ENCODE measurements at regions not wholly inside any gene's neighbourhood (a gene's known extent, or its start where the extent isn't known, plus 50 kb on each side); places are given as distances from the start of the nearest gene placed in this dataset.

GRCh38 chr10:78188446-78188845, 154.8 kb downstream of the RPS24 start:
- no peak for DNase-seq

DNA sequence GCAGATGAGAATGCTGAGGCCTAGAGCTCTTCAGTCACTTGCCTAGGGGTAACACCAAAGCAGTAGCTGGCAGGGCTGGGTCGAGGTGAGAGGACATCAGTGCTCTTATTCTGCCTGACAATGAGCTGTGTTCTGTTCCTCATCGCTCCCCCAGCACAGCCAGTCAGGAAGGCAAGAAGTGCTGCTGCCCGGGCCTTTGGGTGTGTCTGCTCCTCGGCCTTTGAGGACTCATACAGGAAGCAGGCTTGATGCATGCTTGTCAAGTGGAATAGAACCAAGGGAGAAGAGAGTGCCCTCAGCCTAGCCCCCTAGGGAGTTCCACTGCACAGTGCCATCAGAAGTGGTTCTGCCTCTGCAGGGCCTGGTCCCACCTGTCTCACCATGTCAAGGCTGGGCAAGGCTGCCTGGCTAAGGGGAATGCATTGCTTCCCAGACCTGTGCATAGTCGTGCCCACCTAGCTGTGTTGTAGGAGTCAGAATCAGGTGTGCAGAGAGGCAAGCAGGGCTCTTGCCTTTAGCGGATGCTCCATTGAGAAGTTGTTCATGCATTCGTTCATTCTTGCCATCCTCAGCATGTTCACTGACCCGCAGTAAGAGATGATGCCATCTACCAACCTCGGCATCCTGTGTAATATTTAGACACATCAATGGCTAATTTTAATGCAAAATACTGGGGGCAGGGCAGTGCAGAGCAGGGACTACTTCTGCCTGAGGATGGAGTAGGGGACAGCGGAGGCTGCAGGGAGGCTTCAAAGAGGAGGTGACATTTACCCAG, 156.6 kb downstream of the RPS24 start:
- no peak for DNase-seq

- no peak for DNase-seq
Observed at GRCh38 chr10:78191301-78191700, 157.6 kb downstream of the RPS24 start.

GRCh38 chr10:78193189-78193588, 159.5 kb downstream of the RPS24 start:
- no peak for DNase-seq

GRCh38 chr10:78194050-78194449, 160.4 kb downstream of the RPS24 start:
- no peak for DNase-seq

DNA sequence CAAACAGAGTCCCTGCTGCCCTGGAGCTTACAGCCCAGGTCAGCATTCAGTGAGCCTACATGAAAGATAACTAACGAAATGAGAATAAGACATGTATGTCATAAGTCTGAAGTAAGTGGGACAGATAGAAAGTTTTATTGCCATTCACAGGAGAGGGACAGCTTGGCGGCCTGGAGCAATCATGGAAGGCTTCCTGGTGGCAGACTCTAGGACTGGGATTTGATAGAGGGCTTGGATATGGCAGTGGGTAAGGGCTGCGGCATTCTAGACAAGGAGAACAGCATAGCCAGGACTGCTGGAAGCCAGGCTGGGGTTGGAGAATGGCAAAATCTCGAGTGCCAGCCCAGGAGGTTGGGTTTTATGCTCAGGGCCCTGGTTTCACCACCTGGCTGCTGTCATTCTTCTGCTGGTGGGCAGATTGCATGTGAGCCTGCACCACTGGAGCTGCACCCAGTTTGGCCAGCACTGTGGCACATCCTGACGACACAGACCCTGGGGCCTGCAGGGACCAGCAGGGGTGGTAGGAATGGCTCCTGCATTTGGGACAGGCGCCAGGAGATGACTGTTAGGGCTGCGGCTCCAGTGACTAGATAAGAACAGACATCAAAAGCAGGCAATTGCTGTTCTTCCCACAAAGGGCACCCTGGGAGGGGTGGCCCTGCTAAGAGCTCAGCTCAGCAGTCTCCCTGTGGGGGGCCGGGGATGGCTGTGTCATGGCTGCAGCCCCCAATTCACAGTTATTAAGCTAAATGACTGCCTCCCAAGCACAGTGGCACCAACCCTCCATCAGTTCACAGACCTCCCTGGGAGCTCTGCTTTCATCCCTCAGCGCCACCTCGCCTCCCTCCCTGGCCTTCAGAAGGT, 161.1 kb downstream of the RPS24 start:
- DNase-seq: no peak

- DNase-seq: no peak
Observed at GRCh38 chr10:78196396-78196795, 162.7 kb downstream of the RPS24 start.

DNA sequence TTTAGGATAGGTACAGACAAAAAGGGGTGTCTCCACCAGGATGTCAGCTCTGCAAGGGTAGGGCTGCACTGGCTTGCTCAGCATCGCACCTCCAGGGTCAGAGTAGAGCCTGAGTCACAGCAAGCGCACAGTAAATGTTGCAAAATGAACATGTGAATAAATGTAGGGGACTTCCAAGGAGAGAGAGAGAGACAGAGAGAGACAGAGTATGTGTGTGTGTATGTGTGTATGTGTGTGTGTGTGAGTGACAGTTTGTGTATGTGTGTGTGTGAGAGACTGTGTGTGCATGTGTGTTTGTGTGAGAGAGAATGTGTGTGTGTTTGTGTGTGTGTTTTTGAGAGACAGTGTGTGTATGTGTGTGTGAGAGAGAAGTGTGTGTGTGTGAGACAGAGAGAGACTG, 163.3 kb downstream of the RPS24 start:
- no peak for DNase-seq

DNA sequence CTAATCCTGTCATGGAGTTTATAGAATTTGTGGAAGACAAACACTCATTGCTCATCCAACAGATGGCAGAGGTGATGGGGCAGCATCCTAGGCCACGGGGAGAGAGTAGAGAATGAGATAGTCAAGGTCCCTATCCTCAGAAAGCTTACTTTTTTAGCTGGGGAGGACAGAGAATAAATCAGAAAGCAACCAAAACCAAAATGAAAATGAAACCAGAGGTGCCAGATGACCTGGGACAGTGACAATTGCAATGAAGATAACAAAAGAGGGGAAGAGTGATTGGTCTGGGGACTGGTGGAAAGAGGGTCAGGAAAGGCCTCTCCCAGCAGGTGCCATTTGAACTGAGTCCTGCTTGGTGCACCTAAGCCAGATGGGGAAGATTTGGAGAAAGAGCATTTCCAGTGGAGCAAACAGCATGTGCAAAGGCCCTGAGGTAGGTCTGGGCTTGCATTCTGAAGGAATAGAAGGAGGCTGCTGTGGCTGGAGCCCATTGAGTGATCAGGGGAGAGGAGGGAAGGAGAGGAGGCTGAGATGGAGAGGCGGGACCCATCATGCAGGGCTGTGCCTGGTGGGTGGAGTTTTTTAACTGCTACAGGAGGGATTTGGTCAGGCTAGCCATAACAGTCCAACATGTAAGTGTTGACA, 164.1 kb downstream of the RPS24 start:
- no peak for DNase-seq

DNA sequence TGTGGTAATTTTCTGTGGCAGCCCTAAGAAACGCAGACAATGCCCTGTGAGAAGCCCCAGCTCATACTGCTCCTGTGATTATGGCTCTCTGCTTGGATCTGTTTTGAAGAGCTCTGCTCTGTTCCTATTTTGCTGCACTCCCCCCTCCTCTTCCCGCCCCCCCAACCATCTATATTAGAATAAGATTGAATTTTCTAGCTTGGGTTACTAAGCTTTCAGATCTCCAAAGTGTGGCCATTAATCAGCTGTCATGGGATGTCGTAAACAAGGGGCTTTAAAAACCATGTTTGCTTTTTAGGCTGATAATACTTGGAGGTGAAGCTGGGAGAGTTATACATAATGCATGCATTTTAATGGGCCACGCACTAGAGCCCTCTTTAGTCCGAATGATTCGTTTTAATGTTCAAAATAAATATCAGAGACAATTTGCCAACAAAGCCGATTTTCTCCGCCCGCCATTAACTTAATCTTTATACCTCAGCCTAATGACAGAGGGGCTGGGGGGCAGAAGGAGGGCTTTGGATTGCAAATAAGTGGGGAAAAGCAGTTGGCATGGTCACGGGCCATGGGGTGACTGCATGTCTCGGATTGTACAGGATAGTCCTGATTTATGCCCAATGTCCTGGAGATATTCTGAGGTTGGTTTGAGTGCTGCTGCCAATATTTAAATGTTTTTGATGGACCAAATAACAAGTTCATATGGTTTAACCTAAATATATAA, 165.5 kb downstream of the RPS24 start:
- no peak for DNase-seq

- no peak for DNase-seq
Observed at GRCh38 chr10:78199759-78200158, 166.1 kb downstream of the RPS24 start.

GRCh38 chr10:78200686-78201085, 167.0 kb downstream of the RPS24 start:
- no peak for DNase-seq

GRCh38 chr10:78202386-78202785, 168.7 kb downstream of the RPS24 start:
- DNase-seq: no peak

DNA sequence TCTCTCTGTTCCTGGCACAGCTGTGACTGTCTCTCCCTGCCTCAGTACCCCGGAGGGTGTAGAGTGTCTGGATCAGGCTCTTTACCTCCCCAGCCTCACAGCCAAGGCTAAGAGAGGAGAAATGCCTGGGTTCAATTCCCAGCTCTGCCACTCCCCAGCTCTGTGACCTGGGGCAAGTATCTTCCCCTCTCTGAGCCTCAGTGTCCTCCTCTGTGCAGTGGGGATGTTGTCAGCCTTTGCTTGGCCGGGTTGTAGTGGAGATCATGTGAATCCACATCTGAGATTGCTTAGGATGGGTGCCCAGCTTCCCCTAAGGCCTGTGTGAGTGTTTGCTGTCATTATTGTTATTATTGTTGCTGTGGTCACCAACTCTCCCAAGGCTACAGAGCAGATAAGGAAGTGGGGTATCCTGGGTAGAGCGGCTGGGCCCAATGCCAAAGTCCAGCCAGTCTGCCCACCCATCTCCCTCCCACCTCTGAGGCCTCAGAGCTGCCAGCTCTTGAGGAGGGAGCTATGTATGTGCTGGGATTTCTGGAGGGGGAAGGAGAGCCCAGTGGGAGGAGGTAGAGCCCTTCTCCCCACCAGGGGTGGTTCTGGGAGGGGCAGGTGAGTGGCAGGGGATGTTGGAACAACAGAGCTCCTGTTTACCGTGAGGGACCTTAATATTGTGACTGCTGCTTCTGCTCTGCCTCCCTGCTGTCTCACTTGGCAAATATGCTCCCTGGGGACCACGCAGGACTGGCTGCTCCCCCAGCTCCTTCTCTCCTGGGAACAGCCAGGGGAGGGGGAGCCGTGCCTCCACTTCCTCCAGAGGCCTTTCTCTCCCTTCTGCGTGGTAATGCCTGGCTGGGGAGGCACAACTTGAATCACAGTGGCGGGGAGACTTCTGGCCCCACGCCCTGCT, 170.5 kb downstream of the RPS24 start:
- peak; percentile 37 for DNase-seq

- no peak for DNase-seq
Observed at GRCh38 chr10:78205457-78206016, 171.9 kb downstream of the RPS24 start.

DNA sequence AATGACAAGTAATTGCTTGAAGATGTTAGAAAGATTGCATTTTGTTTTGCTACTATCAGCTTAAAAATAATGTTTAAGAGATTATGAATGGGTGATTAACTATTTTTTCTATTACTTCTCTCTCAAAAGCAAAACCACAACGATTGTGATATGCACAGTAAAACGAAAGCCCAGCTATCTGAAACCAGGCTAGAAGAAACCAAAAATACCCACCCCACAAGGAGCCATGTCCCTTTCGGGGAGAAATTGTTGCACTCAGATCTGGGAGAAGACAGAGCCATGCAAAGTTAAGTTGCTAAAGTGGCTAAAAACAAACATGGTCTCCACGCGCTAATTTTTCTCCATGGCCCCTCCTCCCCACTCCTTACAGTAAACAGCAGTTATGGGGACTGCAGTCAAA, 173.6 kb downstream of the RPS24 start:
- no peak for DNase-seq

DNA sequence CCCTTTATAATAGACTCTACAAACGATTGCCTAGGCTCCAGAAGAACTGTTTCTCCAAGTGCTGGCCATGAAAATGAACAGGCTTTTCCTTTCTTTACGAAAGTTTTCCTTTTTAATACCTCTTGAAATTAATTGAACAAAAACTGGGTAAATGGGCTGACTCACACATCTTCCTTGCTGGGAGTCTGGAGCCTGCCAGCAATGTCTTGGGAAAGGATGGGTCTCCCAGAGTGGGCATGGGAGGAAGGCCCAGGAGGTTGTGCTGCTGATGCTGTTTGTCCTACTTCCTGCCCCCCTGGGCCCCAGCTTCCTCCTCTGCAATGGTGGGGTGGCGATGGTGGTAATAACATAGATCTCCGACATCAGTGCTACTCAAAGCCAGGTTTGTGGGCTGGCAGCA, 174.1 kb downstream of the RPS24 start:
- DNase-seq: no peak

DNA sequence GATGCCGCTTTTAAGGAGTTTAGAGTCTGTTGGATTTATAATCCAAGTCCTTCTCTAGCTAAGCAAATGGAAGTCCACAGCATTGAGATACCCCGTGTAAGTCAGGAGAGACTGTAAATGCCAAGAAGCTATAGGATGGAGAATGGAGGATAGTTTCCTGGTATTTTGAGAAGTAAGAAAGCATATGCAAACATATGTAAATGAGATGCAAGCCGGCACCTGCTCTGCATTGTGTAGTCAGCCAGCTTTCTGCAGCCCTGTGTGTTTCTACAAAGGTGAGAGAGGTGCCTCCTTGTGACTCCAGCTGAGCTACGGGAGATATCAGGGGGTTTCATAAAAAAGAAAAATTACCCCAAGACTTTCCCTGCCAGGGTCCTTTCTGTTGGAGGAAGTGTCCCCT, 176.3 kb downstream of the RPS24 start:
- DNase-seq: peak; percentile 86

- DNase-seq: no peak
Observed at GRCh38 chr10:78210548-78210947, 176.9 kb downstream of the RPS24 start.

- no peak for DNase-seq
Observed at GRCh38 chr10:78210976-78211375, 177.3 kb downstream of the RPS24 start.

DNA sequence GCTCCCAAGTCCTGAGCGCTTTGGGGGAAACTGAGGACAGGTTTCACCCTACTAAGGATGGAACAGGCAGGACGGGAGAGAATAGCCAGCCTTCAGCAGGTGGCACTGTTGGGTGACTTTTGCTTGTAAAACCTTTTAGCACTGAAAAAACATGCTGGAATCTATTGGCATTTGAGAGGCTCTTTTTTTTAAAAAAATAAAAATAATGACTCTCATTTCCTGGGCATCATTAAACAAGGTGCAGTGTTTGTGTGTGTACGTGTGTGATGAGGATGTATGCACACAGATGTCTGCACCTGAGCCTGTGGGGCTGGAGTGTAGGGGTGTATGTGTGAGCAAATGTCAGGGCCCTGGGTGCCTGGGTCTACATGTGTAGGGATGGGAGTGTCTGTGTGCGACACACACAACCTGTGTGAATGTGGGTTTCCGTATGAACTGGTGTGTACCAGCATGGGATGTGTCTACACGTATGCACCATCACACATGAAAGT, 177.9 kb downstream of the RPS24 start:
- DNase-seq: peak; percentile 24

All from NCI-H526 treated with DMSO at 0.1 percent for 48 hours (cell line).